Kasumi-1 (cell line): ENCODE measurements at regions not wholly inside any gene's neighbourhood (a gene's known extent, or its start where the extent isn't known, plus 50 kb on each side); places are given as distances from the start of the nearest gene placed in this dataset.
"Not testable (repeated sequence)": the region's sequence is repeated elsewhere in the genome, so short reads cannot be mapped to it uniquely, and the experiment has no call there.

Experiments used
- DNase-seq, 2 experiments: peaks; one replicate each; lab custom pipeline; 2025; lab: John Stamatoyannopoulos, UW

DNA sequence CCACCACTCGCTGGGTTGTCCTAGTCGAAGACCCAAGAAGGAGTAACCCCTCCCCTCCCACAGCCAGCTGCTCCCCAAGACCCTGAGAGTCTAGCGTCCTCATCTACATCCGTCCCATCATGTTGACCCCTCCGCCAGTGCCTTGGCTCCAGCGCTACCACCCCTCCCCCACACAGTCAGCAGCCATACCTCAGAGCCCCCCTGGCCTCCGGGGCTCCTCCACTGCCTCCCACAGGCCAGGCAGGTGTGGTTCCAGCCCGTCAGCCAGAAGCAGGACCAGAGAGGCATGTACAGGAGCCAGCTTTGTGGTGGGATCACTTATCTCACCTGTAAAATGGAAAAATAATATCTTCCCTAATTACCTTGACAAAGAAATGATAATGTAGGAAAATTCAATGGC lies 51.5 kb upstream of the PHF21B start:
- DNase-seq, result no peak

DNA sequence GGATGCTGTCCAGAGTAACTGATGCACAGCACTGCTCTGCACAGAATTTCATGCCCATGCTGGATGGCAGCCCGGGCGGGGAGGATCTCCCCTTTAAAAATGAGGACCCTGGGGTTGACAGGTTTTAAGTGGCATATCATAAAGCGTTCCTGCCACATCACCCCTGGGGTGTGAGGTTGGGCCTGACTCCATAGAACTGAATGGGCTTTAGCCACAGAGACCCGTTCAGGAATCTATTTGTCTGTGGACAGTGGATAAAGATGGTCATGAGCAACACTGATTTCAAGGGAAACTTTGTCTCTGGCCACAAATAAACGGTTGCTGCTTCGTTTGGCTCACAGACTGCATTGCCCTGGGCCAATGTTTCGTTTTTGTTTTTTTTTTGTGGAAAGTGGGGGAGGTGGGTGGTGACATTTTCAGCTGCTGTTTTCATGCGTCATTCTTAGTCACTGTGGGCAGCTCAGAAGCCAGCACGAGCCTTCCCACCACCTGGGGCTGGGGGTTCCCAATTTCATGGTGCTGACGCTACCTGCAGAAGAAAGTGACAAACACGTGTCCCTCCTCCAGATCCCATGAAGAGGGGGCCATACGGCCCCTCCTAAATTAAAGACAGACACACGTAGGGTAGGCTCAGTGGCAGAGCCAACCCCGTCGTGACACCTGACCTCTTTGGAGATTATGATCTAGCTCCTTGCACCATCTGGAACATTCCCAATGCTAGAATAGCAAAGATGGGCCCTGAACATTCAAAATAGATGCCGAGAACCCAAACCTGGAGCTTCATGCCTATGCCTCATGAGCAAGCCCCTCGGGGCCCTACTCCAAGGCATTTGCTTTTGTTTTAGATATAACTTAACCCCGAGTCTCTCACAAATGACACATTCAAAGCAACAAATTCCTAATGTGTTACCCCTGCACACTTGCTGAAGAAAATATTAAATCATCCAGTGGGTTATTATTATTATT lies 54.8 kb upstream of the PHF21B start:
- DNase-seq, result no peak

DNA sequence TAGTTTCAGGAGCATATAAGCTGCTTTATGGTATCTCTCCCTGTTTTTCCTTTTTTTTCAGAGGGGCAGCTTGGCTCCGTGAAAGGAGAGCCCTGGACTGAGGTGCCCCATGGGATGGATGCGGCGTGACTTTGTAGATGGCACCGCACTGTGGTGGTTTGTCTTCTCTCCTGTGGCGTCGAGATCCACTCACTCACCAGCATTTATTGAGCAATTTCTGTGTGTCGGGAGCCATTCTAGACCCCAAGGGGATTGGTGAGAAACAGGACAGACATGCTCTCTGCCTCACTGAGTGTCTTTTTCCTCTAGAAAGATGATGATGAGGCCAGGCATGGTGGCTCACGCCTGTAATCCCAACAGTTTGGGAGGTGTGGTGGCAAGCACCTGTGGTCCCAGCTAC lies 55.9 kb upstream of the PHF21B start:
- no peak for DNase-seq

DNA sequence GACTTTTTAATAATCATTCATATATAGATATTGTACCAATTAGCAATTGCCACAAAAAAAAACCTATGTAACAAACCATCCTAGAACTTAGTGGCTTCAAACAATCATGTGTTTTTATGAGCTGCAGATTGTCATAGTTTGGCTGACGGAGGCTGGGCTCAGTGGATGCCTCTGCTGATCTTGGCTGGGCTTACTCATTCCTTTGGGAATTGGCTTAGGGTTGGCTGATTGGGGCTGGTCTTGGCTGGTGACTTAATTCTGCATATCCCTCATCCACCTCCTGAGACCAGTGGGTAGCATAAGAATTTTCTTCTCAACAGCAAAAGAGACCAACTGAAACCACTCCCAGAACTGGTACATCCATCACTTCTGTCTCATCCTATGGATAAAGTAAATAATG lies 57.9 kb upstream of the PHF21B start:
- DNase-seq, result no peak

DNA sequence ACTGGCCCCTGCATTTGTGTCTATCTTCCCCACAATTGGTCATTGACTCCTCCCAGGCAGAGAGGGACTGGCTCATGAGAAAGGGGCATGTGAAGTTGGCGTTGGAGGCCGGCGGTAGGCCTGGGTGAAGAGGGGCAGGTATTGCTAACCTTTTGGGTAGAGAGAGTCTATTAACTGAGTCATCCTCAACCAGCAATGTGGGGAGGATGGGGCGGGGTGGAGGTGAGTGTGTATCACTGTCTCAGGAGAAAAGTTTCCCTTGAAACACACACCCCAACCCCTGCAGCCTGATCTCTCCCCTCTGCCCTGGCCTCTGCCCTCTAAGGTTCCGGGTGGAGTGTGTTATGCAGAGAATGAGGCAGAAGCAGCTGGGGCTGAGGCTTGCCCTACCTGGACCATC lies 60.1 kb upstream of the PHF21B start:
- no peak for DNase-seq

DNA sequence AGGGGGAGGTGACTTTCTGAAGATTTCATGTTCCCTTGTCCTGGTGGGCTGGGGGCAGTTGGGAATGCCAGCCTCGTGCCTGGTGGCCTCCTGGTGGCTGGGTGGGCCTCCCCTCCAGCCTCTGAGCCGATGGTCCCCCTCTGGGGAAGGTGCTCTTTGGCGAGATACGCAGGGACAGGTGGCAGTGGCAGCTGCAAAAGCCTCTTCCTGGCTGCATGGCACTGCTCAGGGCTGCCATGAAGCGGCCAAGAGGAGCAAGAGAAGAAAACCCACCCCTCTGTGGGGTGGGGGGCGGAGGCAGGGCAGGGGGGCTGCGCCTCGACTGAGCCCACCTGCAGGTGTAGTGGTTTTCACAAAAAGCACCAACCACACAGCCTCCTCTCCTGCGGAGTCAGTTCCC lies 61.8 kb upstream of the PHF21B start:
- DNase-seq, result no peak

DNA sequence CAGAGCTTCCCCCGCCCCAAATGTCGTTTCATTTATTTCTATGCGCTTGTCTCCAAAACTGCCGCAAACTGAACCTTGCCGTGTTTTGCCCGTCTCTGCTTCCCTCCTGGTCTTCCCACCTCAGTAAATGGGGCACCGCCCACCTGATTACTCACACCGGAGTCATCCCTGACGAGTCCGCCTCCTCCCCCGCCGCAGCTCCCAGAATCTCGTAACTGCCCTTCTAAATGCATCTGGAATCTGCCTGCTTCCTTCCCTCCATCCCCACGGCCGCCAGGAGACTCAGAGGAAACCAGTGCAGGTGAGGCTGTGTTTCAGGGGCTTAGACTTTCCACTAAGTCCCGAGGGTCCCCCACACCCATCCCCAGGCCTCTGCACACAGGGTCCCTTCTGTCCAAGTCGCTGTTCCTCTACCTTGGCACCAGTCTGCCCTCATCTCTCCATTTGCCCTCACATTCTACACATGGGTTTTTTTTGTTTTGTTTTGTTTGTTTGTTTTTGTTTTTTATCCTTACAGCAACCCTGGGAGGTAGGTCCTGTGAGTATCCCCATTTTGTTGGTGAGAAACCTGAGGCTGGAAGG lies 62.6 kb upstream of the PHF21B start:
- DNase-seq, result no peak

DNA sequence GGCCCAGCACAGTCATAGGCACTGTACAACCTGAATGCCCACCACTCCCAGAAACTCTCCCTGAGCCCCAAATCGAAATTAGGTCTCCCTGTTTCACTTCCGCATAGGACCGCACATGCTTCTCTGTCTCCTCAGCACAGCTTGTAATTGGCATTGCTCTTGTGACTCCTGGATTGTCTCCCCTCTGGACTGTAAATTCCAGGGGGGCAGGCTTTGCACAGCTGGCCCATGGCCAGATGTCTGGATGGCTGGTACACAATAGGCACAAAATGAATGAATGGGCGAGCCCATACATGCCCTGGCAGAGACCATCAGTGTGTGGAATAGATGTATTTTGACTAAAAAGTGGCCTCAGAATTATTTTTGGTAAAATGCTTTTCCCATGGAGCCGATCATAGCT lies 63.3 kb upstream of the PHF21B start:
- no peak for DNase-seq

DNA sequence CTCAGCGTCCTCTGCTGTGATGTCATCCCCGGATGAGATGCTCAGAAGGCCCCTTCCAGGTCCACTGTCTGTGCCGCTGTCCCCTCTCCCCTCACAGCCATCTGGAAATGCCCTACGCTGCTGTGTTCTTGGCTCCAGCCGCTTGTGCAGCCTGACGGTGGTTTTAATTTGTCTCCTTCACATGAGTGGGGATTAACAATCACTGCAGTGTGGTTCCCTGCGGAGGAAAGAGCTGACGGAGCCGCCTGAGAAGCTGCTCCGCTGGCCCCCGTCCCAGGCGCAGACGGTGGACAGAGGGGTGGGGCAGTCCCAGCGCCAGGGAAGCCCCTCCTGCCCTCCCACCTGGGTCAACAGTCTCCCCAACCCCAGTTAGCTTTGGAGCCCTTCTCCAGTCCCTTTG lies 67.5 kb upstream of the PHF21B start:
- no peak for DNase-seq

DNA sequence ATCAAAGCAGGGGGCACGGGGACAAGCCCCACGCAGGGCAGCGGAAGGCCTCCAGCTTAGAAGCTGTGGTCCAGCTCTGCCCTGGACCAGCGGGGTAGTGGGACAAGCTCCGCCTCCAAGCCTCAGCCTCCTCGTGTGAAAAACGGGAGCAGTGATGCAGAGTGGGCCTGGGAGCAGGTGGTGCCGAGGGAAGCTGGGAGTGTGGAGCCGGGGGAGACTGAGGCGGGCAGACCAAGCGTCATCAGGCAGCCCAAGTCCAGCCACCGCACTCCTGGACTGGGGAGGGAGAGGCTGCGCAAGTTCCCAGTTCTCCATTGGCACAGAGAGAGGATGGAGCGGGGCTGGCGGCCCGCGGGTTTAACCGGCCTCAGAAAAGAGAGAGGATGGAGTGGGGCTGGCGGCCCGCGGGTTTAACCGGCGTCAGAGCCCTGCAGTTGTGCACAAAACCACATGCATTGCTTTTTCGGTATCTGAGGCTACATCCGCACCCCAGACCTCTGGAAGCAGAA lies 68.1 kb upstream of the PHF21B start:
- no peak for DNase-seq

DNA sequence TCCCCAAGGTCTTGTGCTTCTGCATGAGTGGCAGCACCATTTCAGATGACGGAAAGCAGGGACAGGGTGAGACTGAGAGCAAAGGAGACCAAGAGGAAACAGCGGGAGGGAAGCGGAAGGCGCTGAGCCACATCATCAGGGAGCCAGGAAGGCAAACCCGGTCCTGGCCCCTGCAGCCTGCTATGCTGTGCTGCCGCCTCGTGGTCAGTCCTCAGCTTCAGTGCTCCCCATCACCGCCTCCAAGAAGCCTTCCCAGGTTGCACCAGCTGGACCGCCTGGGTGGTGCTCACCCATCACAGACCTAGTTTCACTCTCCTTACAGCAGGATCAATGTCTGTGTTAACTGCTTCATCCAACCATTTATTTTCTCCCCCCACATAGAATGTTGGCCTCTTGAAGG lies 73.0 kb upstream of the PHF21B start:
- no peak for DNase-seq

DNA sequence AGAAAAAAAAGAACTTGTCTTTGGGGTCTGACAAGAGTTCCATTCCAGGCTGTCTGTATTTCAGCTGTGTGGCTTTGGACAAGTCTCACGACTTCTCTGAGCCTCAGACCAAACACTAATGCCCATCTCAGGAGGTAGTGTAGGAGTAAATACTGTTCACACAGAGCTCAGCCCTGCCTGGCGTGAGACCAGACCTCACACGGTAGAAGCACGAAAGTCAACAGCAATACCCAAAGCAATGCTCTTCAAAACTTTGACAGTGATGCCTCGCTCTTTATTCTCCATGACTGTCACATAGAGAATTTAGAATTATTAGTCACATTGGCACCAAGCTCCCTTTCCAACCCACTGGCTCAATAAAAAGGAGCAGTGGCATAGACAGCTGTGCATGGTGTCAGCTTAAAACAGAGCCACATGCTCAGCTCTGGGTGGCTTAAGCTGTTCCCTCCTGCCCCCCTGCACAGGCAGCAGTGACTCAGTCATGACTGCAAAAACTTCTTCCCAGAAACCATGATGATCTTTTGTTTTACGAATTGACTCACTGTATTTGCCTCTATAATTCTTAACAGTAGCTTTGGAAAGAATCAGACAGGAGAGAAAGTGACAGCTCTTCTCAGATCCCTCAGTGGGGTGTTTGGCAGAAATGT lies 74.0 kb upstream of the PHF21B start:
- no peak for DNase-seq

DNA sequence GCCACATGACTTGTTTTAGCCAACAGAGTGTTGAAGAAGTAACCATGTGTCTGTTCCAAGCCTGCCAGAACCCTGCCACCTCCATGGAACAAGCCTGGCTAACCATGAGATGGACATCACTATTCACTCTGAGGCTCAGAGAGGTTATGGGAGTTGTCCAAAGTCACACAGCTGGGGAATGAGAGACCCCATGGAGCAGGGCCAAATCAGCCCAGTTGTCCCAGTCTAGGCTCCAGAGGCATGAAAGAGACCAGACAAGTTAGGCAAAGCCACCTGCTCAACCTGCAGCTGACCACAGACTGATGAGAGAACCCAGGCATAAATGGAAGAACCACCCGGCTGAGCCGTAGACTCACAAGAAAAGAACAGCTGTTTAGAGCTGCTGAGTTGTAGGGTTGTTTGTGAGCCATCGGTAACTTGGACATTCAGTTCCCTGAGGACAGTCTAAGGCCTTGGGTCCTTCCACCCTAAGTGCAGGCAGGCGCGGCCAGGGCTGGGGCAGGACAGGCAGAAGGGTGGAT lies 74.7 kb upstream of the PHF21B start:
- no peak for DNase-seq

DNA sequence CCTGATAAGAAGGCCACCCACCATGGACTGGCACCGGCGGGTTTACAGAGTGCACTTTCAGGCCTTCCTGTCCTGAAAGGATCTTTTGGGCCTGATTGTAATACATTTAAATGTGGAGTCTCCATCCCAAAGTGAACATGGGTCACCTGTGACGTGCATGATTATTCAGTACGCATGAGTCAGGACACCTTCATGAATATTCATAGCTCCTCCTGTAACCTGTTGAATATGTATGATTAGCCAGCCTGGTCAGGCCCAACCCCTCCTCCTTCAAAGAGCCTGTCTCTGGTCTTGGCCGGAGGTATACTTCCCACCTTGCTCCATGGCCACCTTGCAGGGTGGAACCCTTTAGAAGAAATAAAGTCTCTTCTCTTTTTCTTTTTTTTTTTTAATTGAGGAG lies 75.9 kb upstream of the NUP50 start:
- DNase-seq, result no peak

DNA sequence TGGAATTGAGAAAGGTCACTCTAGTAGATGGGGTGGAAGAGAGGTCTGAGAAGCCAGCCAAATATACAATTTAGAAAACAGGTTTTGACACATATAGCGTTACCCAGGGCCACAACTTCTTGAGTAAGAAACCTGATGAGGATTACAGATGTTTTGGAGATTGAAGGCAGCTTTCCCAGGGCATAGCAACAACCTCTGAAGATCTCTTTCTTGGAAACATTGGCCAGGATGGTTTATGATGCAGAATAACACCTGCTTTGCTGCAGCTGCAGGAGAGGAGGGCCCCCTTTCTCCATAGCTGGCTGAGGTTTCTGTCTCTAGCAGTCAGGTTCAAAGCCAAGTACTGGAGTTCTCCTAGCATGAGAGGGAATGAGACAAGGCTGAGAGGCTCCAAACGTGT lies 75.1 kb upstream of the NUP50 start:
- DNase-seq, result no peak

DNA sequence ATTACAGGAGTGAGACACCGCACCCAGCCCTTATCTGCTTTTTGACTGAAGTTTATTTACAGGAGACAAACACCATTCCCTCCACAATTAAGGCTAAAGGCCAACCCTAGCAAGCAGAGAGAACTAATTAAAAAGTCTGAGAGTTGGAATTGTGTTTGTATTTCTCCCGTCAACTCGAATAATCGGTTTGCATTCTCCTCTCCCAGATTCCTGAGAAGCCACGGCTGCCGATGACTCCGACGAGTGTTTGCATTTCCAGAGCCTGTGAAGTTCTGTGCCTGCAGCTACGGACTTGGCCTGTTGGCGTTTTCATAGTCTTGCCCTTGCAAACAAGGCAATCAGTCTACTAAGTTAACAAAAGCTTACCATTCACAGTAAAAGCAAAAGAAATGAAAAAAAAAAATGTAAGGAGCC lies 73.2 kb upstream of the NUP50 start:
- no peak for DNase-seq

DNA sequence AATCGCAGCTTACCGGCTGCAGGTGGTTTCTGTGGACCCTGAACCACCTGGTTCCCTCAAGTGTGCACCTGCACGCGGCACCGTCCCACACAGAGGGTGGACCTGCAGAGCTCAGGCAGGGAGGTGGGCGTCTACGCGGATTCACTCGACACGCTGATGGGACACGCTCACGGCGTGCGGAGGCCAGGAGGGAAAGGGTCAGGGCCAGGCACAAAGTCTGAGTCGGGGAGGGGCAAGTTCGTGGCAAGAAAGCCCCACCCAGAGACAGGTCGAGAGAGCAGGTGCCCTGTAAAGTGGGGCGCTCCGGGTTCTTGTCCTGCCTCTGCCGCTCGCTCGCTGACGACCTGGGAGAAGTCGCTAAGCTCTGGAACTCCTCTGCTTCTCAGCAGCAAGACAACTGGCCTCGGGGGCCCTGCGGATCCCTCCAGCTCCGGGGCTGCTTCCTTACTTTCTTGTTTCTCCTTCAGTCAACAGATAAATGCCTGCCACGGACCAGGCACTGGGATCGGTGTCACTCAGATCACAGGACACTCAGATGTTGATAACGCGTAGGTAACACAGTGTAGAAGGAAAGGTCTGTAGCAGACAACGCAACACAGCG lies 72.4 kb upstream of the NUP50 start:
- no peak for DNase-seq

DNA sequence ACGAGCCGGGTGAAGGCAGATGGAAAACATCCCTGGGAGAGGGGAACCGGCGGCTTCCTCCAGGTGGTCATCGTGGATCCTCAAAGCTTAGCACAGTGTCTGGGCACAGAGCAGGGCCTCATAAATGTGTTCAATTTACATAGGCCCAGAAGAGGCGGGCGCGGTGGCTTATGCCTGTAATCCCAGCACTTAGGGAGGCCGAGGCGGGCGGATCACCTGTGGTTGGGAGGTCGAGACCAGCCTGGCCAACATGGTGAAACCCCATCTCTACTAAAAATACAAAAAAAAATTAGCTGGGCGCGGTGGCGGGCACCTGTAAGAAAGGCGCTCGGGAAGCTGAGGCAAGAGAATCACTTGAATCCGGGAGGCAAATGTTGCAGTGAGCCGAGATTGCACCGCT lies 71.8 kb upstream of the NUP50 start:
- DNase-seq, result not testable (repeated sequence)

DNA sequence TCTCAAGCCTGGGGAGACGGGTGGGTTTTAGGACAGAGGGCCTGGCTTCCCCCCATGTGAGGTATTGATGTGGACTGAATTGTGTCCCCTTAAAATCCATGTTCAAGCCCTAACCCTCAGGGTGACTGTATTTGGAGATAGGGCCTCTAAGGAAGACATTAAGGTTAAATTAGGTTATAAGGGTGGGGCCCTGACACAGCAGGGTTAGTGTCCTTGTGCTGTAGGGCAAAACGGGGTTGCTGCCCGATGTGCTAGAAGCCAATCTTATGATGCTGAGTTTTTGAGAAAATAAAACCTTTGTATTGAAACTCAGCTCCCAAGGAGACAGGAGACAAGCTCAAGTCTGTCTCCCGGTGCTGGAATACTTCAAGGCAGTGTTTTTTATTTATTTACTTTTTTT lies 71.1 kb upstream of the NUP50 start:
- DNase-seq, result no peak

DNA sequence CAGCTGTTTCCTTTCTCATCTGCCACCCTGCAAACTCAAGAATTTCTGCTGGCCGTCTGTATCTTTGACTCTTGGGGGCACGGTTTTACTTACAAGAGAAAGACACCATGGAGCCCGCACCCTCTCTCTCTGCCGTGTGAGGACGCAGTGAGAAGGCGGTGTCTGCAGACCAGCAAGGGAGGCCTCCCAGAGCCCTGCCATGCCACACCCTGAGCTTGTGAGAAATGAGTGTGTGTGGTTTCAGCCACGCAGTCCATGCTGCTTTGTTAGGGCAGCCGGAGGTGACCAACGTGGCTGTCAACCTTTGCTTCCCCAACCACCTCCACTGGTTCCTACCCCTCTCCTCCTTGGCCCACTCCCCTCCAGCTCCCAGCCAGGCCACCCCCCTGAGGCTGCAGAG lies 70.1 kb upstream of the NUP50 start:
- no peak for DNase-seq

DNA sequence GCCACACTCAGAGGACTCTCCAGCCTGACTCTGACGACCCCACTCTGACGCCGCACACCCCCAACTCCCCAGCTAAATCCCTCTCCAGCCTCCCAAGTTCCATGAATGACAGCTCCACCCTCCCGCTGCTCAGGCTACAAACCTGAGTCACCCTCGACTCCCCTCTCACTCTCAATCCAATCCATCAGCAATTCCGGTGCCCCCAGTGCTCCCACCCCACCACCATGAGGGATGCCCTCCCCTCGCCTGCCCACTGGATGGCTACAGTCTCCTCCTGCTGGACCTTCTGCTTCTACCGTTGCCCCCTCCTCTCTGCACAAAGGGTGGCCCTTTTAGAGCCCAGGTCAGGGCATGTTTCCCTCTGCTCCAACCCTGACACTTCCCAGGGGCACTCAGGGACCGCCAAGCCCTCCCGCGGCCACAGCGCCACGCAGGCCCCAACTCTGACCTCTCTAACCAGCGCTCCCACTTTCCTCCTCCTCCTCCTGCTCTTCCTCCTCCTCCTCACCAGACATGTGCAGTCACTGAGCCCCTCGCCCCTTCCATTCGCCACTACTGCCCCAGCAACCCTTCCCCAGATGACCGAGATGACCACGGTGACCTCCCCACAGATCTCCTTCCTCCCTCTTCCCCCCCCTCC lies 69.5 kb upstream of the NUP50 start:
- DNase-seq, result no peak

DNA sequence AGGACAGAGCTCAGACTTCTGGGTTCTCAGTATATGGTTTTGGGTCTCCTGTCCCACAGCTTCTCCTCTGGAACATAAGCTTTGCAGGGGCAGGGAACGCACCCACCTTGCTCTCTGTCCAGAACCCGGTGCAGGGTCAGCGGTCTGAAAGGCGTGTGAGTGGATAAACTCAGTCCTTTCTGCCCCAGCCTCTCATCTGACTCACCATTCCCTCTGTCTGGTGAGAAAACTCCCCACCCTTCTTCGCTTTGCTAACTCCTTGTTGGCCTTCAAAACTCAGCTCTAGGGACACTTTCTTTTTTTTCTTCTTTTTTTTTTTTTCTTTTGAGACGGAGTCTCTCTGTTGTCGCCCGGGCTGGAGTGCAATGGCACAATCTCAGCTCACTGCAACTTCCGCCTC lies 68.9 kb upstream of the NUP50 start:
- DNase-seq, result no peak
